ENCODE measurements at regions not wholly inside any gene's neighbourhood (a gene's known extent, or its start where the extent isn't known, plus 50 kb on each side); places are given as distances from the start of the nearest gene placed in this dataset.

DNA sequence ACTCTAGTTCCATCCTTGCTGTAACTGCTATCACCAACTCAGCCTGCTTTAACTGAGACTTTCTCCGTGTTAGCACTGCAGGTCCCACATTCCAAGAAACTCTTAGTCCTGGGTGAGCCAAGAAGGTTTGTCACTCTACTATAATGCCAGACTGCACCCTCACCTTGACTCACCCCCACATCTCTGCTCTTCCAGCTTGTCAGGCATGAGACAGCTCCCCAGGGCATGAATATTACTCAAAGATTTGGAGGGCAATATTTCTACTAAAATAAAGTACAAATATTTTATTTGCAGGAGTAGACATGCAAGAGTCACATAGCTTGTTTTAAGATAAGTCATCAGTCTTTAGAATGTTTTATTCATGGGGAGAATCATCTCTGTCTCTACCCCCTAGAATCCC lies 110.2 kb downstream of the MATN1 start:
- no peak for TF ChIP-seq SUZ12 (IDR thresholded peaks at IDR 0.05; ENCODE audit: extremely low read depth, insufficient read depth, insufficient read length)
- no peak for TF ChIP-seq YY1 (IDR thresholded peaks at IDR 0.05; ENCODE audit: insufficient read depth, insufficient read length)

Measured in NT2/D1 (cell line).